Skeletal muscle cell (primary cell): ENCODE measurements at regions not wholly inside any gene's neighbourhood (a gene's known extent, or its start where the extent isn't known, plus 50 kb on each side); places are given as distances from the start of the nearest gene placed in this dataset.
"Not testable (repeated sequence)": the region's sequence is repeated elsewhere in the genome, so short reads cannot be mapped to it uniquely, and the experiment has no call there.

ENCODE experiments used
- DNase-seq: peaks from one replicate; pipeline ENCODE4 v3.0.0-alpha.2; 2010; ENCODE audit warnings: low read depth
- H3K4me3 ChIP-seq: 2 replicates; pipeline ENCODE4 v1.5.1; 2011; ENCODE audit warnings: low read depth, mild to moderate bottlenecking, control low read depth, low read length, moderate library complexity

DNA sequence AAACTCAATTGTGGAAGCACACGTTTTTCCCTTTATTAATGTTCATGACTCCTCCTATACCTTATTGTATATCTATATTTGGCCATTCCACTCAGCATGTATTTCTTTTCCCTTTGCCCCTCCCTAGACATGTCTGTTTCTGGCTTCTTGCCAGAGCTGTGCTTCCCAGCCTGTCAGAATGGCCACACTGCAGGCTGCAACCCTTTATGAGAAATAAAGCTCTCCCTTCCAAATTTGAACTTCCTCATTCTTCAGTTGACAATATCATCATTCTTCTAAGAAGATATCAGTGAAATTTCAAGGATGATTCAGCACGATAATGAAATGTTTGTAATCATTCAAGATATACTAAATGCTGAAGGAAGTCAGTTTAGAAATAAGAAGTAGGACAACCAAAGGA, 107.6 kb upstream of the PRSS3 start:
- no peak overlapping the region for H3K4me3 ChIP-seq
- DNase-seq = no peak

GRCh38 chr9:33690143-33690933, 105.0 kb upstream of the PRSS3 start:
- H3K4me3 ChIP-seq = no peak overlapping the region
- no peak for DNase-seq

DNA sequence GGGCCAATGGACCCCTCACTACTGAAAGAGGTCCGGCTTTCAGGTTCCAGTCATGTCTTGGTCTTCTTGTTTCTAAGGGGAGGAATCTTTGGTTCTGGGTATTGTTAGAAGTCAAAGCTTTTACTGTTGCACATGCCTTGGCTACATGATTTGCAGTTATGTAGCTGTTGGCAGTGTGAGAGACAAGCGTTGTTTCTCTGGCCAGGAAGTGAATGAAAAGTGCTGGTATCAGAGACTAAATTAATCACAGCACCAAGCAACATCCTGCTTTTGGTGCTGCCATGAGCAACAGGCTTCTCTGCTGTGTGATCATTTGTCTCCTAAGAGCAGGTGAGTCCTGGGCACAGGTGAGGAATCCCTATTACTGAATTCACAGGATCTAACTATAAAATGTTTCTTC, 100.1 kb upstream of the PRSS3 start:
- no peak for DNase-seq
- H3K4me3 ChIP-seq = no peak overlapping the region

- DNase-seq = no peak
- no peak overlapping the region for H3K4me3 ChIP-seq
Observed at GRCh38 chr9:33695856-33696255, 99.5 kb upstream of the PRSS3 start.

- H3K4me3 ChIP-seq = no peak overlapping the region
- no peak for DNase-seq
Observed at GRCh38 chr9:33697171-33697570, 98.2 kb upstream of the PRSS3 start.

GRCh38 chr9:33698267-33698666, 97.1 kb upstream of the PRSS3 start:
- no peak for DNase-seq
- H3K4me3 ChIP-seq = no peak overlapping the region

DNA sequence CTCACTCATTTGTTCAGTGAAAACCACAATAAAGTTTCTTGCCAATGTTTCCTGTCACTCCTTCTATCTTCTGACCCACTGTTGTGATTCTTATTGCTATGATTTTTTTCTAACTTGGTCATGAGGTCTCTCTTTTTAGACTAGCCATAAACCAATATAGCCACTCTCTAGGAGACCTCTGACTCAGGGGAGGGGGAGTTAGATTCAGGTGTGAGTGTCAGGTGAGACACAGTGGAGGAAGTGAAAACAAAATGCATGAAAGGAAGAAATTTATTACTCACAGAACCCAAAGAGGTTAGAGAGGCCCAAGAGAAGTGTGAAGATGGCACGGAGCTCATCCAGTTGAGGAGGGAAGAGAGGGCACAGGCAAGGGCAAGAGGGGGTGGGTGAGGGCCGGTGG, 94.4 kb upstream of the PRSS3 start:
- DNase-seq, H3K4me3 ChIP-seq: not testable (repeated sequence)

DNA sequence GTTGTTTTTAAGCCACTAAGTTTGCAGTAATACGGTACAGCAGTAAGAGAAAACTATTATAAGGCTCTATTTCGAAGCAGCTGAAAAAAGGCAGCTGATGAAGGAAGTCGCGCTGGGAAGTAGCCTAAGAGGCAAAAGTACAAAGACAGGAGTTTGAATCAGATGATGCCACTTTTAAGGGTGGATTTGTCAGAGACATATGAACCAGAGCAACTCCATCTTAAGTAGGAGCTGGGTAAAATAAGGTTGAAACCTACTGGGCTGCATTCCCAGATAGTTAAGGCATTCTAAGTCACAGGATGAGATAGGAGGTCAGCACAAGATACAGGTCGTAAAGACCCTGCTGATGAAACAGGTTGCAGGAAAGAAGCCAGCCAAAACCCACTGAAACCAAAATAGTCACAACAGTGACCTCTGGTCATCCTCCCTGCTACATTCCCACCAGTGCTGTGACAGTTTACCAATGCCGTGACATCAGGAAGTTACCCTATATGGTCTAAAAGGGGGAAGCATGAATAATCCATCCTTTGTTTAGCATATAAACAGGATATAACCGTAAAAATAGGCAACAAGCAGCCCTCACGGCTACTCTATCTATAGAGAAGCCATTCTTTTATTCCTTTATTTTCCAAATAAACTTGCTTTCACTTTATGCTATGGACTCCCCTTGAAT, 91.8 kb upstream of the PRSS3 start:
- no peak overlapping the region for H3K4me3 ChIP-seq
- no peak for DNase-seq

DNA sequence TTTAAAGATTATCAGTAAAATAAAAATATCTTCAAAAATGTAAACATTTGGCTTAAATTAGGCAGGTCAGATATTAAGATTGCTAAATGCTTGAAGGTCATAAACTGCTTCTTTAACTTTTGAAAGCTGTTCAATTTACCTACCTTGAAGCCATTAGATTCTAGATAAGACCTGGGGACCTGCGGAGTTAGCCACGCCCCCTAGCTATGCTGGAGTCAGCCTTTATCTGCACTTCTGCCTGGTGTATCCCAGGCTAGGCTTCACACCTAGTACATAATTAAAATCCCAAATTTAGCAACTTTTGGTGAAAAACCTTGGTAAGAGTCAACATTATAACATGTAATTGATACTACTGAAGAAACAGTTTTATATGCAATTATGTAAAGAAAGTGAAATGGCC, 89.9 kb upstream of the PRSS3 start:
- H3K4me3 ChIP-seq, DNase-seq: not testable (repeated sequence)

- DNase-seq = no peak
- H3K4me3 ChIP-seq = no peak overlapping the region
Observed at GRCh38 chr9:33708441-33708840, 86.9 kb upstream of the PRSS3 start.

GRCh38 chr9:33709269-33709668, 86.1 kb upstream of the PRSS3 start:
- no peak for DNase-seq
- no peak overlapping the region for H3K4me3 ChIP-seq

- DNase-seq, H3K4me3 ChIP-seq: not testable (repeated sequence)
Observed at GRCh38 chr9:33711418-33711817, 83.9 kb upstream of the PRSS3 start.

GRCh38 chr9:33714989-33715388, 80.4 kb upstream of the PRSS3 start:
- DNase-seq = no peak
- no peak overlapping the region for H3K4me3 ChIP-seq

DNA sequence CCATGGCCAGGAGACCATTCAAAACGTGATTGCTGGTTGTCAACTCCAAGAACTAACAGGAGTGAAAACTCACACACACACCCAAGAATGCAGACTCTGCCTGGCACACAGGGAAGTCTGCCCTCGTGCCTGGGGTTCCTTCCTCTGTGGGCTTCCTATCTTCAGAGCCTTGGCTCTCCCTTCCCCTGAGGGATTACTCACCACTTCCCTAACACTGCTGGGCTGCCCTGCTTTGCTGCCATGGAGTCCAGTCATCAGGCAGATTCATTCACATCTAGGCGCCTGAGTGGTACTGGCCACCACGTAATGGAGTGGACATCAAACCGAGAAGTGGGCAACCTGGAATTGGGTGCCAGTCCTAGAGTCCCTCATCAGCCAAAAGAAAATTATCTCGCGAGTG, 76.4 kb upstream of the PRSS3 start:
- DNase-seq = no peak
- no peak overlapping the region for H3K4me3 ChIP-seq

GRCh38 chr9:33719581-33720374, 75.6 kb upstream of the PRSS3 start:
- no peak for DNase-seq
- H3K4me3 ChIP-seq = no peak overlapping the region

DNA sequence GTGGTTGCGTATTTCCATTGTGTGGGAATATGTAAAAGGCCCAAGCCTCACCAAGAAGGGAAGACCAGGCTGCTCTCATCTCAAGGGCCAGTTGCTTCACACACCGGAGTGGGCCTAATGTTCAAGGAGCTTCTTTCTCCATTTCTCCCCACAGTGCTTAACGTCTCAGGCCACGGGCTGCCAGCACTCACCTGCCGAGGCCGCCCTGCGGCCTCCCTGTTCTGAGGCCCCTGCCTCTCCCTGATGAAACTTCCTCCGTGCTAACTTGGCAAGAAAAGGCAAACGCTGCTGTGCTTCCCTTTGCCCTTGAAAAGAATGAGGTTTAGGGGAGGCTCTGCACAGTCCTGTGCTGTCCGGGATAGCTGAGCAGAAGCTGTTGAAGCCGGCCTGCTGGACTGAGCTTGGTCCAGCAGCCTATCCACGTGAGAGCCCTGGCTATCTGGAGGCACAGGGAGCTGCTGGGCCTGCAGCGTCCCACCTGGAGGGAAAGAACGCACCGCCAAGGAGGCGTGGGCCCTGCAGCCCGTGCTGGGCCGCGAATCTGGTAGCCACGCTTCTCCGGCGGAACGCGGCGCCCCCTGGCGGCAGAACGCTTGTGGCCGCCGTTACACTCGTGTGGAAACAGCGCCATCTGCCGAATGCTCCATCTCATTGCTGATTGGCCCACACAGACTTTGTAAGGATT, 73.5 kb upstream of the PRSS3 start:
- DNase-seq = peak; percentile 18
- no peak overlapping the region for H3K4me3 ChIP-seq

DNA sequence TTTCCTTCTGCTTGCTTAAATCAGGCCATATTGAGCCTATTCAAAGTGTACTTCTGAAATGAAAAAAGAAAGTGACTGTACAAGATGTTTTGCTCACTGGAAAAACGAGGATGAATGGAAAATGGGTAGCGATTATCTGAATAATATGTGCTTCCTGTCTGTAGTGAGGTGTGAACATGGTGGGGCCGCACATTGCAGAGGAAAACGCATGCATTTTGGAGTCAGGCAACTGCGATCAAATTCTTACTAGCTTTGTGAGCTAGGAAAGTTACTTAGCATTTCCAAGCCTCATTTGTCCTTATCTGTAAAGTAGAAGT, 73.0 kb upstream of the PRSS3 start:
- DNase-seq = no peak
- H3K4me3 ChIP-seq = no peak overlapping the region

DNA sequence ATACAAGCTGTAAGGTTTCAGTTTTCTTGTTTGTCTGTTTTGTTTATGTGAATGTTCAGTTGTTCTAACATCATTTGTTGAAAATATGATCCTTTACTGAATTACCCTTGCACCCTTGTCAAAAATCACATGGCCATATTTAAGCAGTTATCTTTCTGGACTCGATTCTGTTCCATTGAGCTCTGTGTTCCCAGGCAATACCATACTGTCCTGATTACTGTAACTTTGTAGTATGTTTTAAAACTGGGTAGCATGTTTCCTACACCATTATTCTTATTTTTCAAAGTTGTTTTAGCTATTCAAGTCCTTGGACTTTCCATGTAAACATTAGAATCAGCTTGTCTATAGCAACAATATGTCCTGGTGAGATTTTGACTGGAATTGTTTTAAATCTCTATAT, 66.7 kb upstream of the PRSS3 start:
- DNase-seq = no peak
- H3K4me3 ChIP-seq = no peak overlapping the region

GRCh38 chr9:33731142-33731541, 64.2 kb upstream of the PRSS3 start:
- DNase-seq = no peak

GRCh38 chr9:33731625-33732024, 63.7 kb upstream of the PRSS3 start:
- DNase-seq = no peak
- no peak overlapping the region for H3K4me3 ChIP-seq

More at GRCh38 chr9:33731142-33731541, 64.2 kb upstream of the PRSS3 start:
- no peak overlapping the region for H3K4me3 ChIP-seq
